ENCODE measurements at regions not wholly inside any gene's neighbourhood (a gene's known extent, or its start where the extent isn't known, plus 50 kb on each side); places are given as distances from the start of the nearest gene placed in this dataset.

DNA sequence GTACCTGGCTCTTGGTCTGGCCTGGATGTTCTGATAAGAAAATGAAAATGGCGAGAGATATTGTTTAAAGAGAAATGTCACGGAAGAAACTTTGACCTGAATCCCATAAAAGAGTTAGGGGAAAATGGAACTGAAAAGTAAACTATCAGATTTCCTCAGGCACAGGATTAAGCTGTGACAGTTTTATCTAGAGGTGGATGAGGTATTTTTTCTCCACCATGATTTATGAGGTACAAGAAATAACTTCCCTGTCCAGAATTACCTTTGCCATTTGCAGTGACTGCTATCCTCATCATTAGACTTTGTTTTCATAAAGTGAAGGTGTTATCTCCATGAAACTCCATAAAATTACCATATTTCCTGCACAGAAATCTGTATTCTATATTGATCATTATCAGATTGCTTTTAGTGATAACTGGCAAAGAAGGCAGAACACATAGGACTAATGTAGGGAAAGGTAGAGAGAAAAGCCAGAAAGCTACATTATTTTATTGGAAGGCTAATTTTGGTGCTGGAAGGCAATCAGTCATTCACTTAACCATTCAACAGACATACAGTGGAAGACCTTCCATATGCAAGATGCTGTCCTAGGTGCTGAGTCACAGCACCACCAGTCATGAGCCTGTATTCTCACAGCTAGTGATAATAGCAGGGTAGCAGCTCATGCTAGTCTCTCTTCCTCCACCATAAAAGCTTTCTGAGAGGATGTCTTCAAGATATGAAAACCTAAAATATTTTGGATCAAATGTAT is 427.3 kb upstream of the CITED2 start:
- no peaks in the 10 kb centered on the region for H3K79me2 ChIP-seq (ENCODE audit: control insufficient read depth, insufficient read depth, low read length)
- no peak overlapping the region for H3K9ac ChIP-seq (ENCODE audit: insufficient read depth in 1 of 2, low read depth in 2 of 2, low read length in 2 of 2)
- no peaks in the 10 kb centered on the region for H3K4me1 ChIP-seq (replicated peaks in 1 of 2; ENCODE audit: control insufficient read depth in 2 of 2, insufficient read depth in 2 of 2, low read length in 2 of 2)
- no peaks in the 10 kb centered on the region for H3K36me3 ChIP-seq (ENCODE audit: control insufficient read depth, insufficient read depth, low read length)
- no peak overlapping the region for H2AFZ ChIP-seq (ENCODE audit: low read depth, low read length)
- ChIA-PET CTCF (ENCODE audit: low intra/inter-chr PET ratio) (interaction anchor here (1.1 kb wide), 1 partner anchor 9 kb away, joined by 3 read pairs; no protein-coding TSS in a partner anchor), POLR2A (interaction anchor here (0.5 to 1.2 kb wide), 5 partner anchors 13 to 428 kb away, joined by 3 to 5 read pairs (median 3); partner anchors contain the start of gene CITED2)
- no TSS peak for BruUV-seq (replicated peaks)
- H3K27me3 ChIP-seq (ENCODE audit: control insufficient read depth in 2 of 2, insufficient read depth in 2 of 2, low read length in 2 of 2) = no peaks in the 10 kb centered on the region
- no peak overlapping the region for H3K4me3 ChIP-seq
- no peak overlapping the region for H3K27ac ChIP-seq (ENCODE audit: extremely low read depth, low read depth, low read length)
- peak; percentile 86 for FAIRE-seq
- intact Hi-C loops (cut with micrococcal nuclease) = no loop called here
- in situ Hi-C loops (cut with MboI) = no loop called here
- no peak overlapping the region for H3K4me2 ChIP-seq (ENCODE audit: insufficient read depth, low read length)
- peak in 1 of 4 experiments; percentile 56 for DNase-seq (ENCODE audit: extremely low read depth in 1 of 4, low spot score in 3 of 4)
- 33% methylated on average over 2 of the region's 2 CpGs for WGBS (ENCODE audit: insufficient coverage, low coverage, missing lambda C conversion rate)
- ATAC-seq = peak; percentile 94
- H3K9me1 ChIP-seq (ENCODE audit: control insufficient read depth, insufficient read depth, low read length) = no peaks in the 10 kb centered on the region
- no peaks in the 10 kb centered on the region for H4K20me1 ChIP-seq (replicated peaks; ENCODE audit: control insufficient read depth, insufficient read depth, low read length)
- no peaks in the 10 kb centered on the region for H3K9me3 ChIP-seq (replicated peaks; ENCODE audit: control insufficient read depth, insufficient read depth, low read depth, low read length)
- TF ChIP-seq, protein P1, sequence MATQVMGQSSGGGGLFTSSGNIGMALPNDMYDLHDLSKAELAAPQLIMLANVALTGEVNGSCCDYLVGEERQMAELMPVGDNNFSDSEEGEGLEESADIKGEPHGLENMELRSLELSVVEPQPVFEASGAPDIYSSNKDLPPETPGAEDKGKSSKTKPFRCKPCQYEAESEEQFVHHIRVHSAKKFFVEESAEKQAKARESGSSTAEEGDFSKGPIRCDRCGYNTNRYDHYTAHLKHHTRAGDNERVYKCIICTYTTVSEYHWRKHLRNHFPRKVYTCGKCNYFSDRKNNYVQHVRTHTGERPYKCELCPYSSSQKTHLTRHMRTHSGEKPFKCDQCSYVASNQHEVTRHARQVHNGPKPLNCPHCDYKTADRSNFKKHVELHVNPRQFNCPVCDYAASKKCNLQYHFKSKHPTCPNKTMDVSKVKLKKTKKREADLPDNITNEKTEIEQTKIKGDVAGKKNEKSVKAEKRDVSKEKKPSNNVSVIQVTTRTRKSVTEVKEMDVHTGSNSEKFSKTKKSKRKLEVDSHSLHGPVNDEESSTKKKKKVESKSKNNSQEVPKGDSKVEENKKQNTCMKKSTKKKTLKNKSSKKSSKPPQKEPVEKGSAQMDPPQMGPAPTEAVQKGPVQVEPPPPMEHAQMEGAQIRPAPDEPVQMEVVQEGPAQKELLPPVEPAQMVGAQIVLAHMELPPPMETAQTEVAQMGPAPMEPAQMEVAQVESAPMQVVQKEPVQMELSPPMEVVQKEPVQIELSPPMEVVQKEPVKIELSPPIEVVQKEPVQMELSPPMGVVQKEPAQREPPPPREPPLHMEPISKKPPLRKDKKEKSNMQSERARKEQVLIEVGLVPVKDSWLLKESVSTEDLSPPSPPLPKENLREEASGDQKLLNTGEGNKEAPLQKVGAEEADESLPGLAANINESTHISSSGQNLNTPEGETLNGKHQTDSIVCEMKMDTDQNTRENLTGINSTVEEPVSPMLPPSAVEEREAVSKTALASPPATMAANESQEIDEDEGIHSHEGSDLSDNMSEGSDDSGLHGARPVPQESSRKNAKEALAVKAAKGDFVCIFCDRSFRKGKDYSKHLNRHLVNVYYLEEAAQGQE (IDR thresholded peaks at IDR 0.05; ENCODE audit: borderline replicate concordance) = peak; percentile 98
- TF ChIP-seq, protein P1 (CRISPR knock-in tag; IDR thresholded peaks at IDR 0.05; ENCODE audit: low read depth) = peak; percentile 94
- TF ChIP-seq TAF7 (tag; IDR thresholded peaks at IDR 0.05) = no peak
- 0 out of 4 replicates have a peak, but pooled peaks of 1 of the 2 experiments have one; percentile 31 for TF ChIP-seq MAZ (CRISPR knock-in tag; conservative IDR thresholded peaks at IDR 0.05 in 1 of 2, IDR thresholded peaks at IDR 0.05 in 1 of 2)
- peak; percentile 48; the same call in 1 of the 2 replicates for TF ChIP-seq MAFK (IDR thresholded peaks at IDR 0.05; ENCODE audit: low read length)
- TF ChIP-seq, protein P2, sequence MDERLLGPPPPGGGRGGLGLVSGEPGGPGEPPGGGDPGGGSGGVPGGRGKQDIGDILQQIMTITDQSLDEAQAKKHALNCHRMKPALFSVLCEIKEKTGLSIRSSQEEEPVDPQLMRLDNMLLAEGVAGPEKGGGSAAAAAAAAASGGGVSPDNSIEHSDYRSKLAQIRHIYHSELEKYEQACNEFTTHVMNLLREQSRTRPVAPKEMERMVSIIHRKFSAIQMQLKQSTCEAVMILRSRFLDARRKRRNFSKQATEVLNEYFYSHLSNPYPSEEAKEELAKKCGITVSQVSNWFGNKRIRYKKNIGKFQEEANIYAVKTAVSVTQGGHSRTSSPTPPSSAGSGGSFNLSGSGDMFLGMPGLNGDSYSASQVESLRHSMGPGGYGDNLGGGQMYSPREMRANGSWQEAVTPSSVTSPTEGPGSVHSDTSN (CRISPR knock-in tag; IDR thresholded peaks at IDR 0.05; ENCODE audit: low read depth) = no peak
- TF ChIP-seq, protein P2 (tag; conservative IDR thresholded peaks at IDR 0.05; ENCODE audit: low read depth) = 0 out of 2 replicates have a peak, but pooled peaks have one; percentile 19
- TF ChIP-seq ZNF766 (CRISPR knock-in tag; conservative IDR thresholded peaks at IDR 0.05) = peak; percentile 53; the same call in 1 of the 2 replicates
- TF ChIP-seq, protein P3, sequence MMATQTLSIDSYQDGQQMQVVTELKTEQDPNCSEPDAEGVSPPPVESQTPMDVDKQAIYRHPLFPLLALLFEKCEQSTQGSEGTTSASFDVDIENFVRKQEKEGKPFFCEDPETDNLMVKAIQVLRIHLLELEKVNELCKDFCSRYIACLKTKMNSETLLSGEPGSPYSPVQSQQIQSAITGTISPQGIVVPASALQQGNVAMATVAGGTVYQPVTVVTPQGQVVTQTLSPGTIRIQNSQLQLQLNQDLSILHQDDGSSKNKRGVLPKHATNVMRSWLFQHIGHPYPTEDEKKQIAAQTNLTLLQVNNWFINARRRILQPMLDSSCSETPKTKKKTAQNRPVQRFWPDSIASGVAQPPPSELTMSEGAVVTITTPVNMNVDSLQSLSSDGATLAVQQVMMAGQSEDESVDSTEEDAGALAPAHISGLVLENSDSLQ (IDR thresholded peaks at IDR 0.05) = 0 out of 2 replicates have a peak, but pooled peaks have one; percentile 9

Measured in K562 (cell line).